ENCODE measurements at regions not wholly inside any gene's neighbourhood (a gene's known extent, or its start where the extent isn't known, plus 50 kb on each side); places are given as distances from the start of the nearest gene placed in this dataset.

DNA sequence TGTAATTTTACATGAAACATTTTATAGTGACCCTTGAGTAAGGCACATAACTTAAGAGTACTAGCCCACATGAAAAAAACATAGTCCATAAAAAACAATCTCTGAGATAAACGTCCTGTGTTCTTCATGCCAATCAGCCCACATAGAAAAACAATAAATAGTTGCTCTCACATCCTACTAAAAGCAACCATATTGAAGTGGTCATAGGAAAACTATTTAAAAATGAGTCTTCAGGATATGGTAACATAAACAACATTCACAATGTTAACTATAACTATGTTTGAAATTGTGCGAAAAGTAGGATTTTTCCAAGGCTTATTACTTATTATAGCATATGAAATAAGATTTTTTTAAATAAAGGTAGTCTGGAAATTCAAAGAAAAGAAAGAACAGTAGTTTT, 77.1 kb upstream of the EPHA5 start:
- DNase-seq (ENCODE audit: low spot score) = no peak

GRCh38 chr4:65738134-65738533, 67.8 kb upstream of the EPHA5 start:
- no peak for DNase-seq (ENCODE audit: low spot score)

- DNase-seq (ENCODE audit: low spot score) = no peak
Measured at GRCh38 chr4:65737672-65738071, 67.4 kb upstream of the EPHA5 start.

DNA sequence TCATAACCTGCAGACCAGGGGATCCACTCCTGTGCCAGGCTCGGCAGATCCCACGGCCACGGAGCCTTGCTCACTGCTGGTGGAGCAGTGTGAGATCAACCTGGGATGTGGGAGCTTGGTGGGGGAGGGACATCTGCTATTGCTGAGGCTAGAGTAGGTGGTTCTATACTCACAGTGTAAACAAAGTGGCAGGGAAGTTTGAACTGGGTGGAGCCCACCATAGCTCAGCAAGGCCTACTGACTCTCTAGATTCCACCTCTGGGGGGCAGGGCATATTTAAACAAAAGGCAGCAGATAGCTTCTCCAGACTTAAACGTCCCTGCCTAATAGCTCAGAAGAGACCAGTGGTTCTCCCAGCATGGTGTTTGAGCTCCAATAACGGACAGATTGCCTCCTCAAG, 54.7 kb upstream of the EPHA5 start:
- DNase-seq (ENCODE audit: low spot score) = no peak

Measured in activated CD4-positive, alpha-beta T cell treated with anti-CD3 and anti-CD28 coated beads, Interleukin-2, Interleukin-4, amounts not matched to agents 100 ng/mL and 50 ng/mL, durations not matched to agents 16 hours and 8 hours (primary cell).